ENCODE measurements at regions not wholly inside any gene's neighbourhood (a gene's known extent, or its start where the extent isn't known, plus 50 kb on each side); places are given as distances from the start of the nearest gene placed in this dataset.

- TF ChIP-seq NFYB (IDR thresholded peaks at IDR 0.05; ENCODE audit: extremely low read depth, insufficient read length): no peak
These were observed 189.9 kb upstream of the KCNG1 start (continued) for GRCh38 chr20:51212816-51213215.

GRCh38 chr20:51211191-51211590 lies 188.3 kb upstream of the KCNG1 start:
- no peaks in the 10 kb centered on the region for H3K79me2 ChIP-seq (ENCODE audit: control insufficient read depth, insufficient read depth, low read length)
- 0% methylated on average over 2 of the region's 2 CpGs for WGBS (ENCODE audit: insufficient coverage, low coverage, missing lambda C conversion rate)
- in situ Hi-C loops (cut with MboI): loop anchor here (5.0 kb wide), 1 partner anchor 46 kb away; no protein-coding TSS in a partner anchor
- no peak for FAIRE-seq
- no peak for ATAC-seq
- no peak overlapping the region for H3K4me2 ChIP-seq (ENCODE audit: insufficient read depth, low read length)
- H3K4me1 ChIP-seq (replicated peaks in 1 of 2; ENCODE audit: control insufficient read depth in 2 of 2, insufficient read depth in 2 of 2, low read length in 2 of 2): no peaks in the 10 kb centered on the region
- no peak overlapping the region for H2AFZ ChIP-seq (ENCODE audit: low read depth, low read length)
- intact Hi-C loops (cut with micrococcal nuclease): no loop called here
- TF ChIP-seq TEAD4 (IDR thresholded peaks at IDR 0.05; ENCODE audit: low read length): no peak
- TF ChIP-seq TEAD4 (CRISPR knock-in tag; IDR thresholded peaks at IDR 0.05; ENCODE audit: borderline replicate concordance): no peak
- TF ChIP-seq ZNF407 (IDR thresholded peaks at IDR 0.05; ENCODE audit: low read depth): no peak
- TF ChIP-seq POU5F1 (IDR thresholded peaks at IDR 0.05; ENCODE audit: borderline replicate concordance, low read depth, low read length, partially characterized antibody): no peak
- TF ChIP-seq ZNF75A (CRISPR knock-in tag; IDR thresholded peaks at IDR 0.05): no peak
- no peak for TF ChIP-seq ZBTB11 (CRISPR knock-in tag; IDR thresholded peaks at IDR 0.05)
- no peak for TF ChIP-seq TOE1 (IDR thresholded peaks at IDR 0.05; ENCODE audit: borderline replicate concordance)
- TF ChIP-seq TOE1 (CRISPR knock-in tag; IDR thresholded peaks at IDR 0.05; ENCODE audit: borderline replicate concordance, low read depth): no peak
- no peak for TF ChIP-seq MAFK (IDR thresholded peaks at IDR 0.05; ENCODE audit: low read length)
- BruUV-seq (replicated peaks): no TSS peak
- no peaks in the 10 kb centered on the region for H4K20me1 ChIP-seq (replicated peaks; ENCODE audit: control insufficient read depth, insufficient read depth, low read length)
- no peak overlapping the region for H3K27ac ChIP-seq (ENCODE audit: extremely low read depth, low read depth, low read length)
- no peaks in the 10 kb centered on the region for H3K36me3 ChIP-seq (ENCODE audit: control insufficient read depth, insufficient read depth, low read length)
- H3K27me3 ChIP-seq (ENCODE audit: control insufficient read depth in 2 of 2, insufficient read depth in 2 of 2, low read length in 2 of 2): peaks cover 0 to 3% of the 10 kb centered on the region in 2 experiments; a peak in 1 of 5 replicates
- H3K9me1 ChIP-seq (ENCODE audit: control insufficient read depth, insufficient read depth, low read length): no peaks in the 10 kb centered on the region
- no peaks in the 10 kb centered on the region for H3K9me3 ChIP-seq (replicated peaks; ENCODE audit: control insufficient read depth, insufficient read depth, low read depth, low read length)
- DNase-seq (ENCODE audit: extremely low read depth in 1 of 4, low spot score in 3 of 4): no peak
- CTCF ChIA-PET (ENCODE audit: low intra/inter-chr PET ratio): no interaction called here
- no peak overlapping the region for H3K9ac ChIP-seq (ENCODE audit: insufficient read depth in 1 of 2, low read depth in 2 of 2, low read length in 2 of 2)
- POLR2A ChIA-PET: no interaction called here
- no peak overlapping the region for H3K4me3 ChIP-seq

Data from K562 (cell line).